ENCODE measurements at regions not wholly inside any gene's neighbourhood (a gene's known extent, or its start where the extent isn't known, plus 50 kb on each side); places are given as distances from the start of the nearest gene placed in this dataset.

DNA sequence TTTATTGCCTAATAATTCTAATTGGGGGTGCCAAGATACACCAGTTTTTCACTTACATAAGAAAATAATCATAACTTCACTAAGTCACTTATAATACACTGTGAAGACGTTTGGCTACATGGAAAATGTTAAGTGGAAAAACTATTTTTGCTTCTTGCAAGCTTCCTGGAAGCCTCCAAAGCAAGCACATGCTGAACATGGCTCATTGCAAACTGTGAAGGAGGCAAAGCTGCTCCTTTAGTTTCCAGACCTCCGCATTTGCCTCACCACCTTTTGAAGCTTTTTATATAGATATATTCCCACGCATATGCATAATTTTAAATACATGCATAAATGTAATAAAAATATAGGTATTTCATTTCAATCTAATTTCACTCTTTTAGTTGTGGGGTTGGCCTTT is 285.6 kb upstream of the PRDM9 start:
- TF ChIP-seq, protein P1, sequence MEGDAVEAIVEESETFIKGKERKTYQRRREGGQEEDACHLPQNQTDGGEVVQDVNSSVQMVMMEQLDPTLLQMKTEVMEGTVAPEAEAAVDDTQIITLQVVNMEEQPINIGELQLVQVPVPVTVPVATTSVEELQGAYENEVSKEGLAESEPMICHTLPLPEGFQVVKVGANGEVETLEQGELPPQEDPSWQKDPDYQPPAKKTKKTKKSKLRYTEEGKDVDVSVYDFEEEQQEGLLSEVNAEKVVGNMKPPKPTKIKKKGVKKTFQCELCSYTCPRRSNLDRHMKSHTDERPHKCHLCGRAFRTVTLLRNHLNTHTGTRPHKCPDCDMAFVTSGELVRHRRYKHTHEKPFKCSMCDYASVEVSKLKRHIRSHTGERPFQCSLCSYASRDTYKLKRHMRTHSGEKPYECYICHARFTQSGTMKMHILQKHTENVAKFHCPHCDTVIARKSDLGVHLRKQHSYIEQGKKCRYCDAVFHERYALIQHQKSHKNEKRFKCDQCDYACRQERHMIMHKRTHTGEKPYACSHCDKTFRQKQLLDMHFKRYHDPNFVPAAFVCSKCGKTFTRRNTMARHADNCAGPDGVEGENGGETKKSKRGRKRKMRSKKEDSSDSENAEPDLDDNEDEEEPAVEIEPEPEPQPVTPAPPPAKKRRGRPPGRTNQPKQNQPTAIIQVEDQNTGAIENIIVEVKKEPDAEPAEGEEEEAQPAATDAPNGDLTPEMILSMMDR (IDR thresholded peaks at IDR 0.05): no peak
- TF ChIP-seq POLR2A (IDR thresholded peaks at IDR 0.05) (no peak), EP300 (IDR thresholded peaks at IDR 0.05) (no peak)

Data from ovary (tissue), 3 donors.